OCI-LY1 (cell line): ENCODE measurements at regions not wholly inside any gene's neighbourhood (a gene's known extent, or its start where the extent isn't known, plus 50 kb on each side); places are given as distances from the start of the nearest gene placed in this dataset.

Experiments used
- CTCF ChIP-seq: fragments of 200-600 bp; sonication (generic), shearing (Covaris generic); IDR thresholded peaks from 2 replicates; pipeline ENCODE4 v1.5.1; 2017; ENCODE audit warnings: mild to moderate bottlenecking, antibody characterized with exemption, low read length, moderate library complexity, mixed read lengths
- EZH2 ChIP-seq: fragments of 200-600 bp; sonication (generic), shearing (Covaris generic); IDR thresholded peaks from 2 replicates; pipeline ENCODE4 v1.8.0; 2017; ENCODE audit warnings: borderline replicate concordance, mixed run types, mild to moderate bottlenecking, antibody characterized with exemption, low read length, moderate library complexity, mixed read lengths

- TF ChIP-seq CTCF (no peak), EZH2 (no peak)
These were observed 70.8 kb downstream of the TNFAIP3 start for GRCh38 chr6:137937834-137938233.
